ENCODE measurements at regions not wholly inside any gene's neighbourhood (a gene's known extent, or its start where the extent isn't known, plus 50 kb on each side); places are given as distances from the start of the nearest gene placed in this dataset.
"Not testable (repeated sequence)": the region's sequence is repeated elsewhere in the genome, so short reads cannot be mapped to it uniquely, and the experiment has no call there.

GRCh38 chr4:65998807-65999517 lies 328.7 kb upstream of the EPHA5 start:
- H3K36me3 ChIP-seq (replicated peaks in 1 of 2; ENCODE audit: control insufficient read depth in 1 of 2, insufficient read depth in 2 of 2, low read length in 1 of 2); H3F3A ChIP-seq (replicated peaks; ENCODE audit: insufficient read depth); H3K27me3 ChIP-seq (ENCODE audit: insufficient read depth); H3K4me1 ChIP-seq (ENCODE audit: control insufficient read depth in 1 of 2, insufficient read depth in 2 of 2, low read depth in 1 of 2, low read length in 1 of 2); CTCF ChIA-PET; H3K9me3 ChIP-seq; DNase-seq; H3K9me2 ChIP-seq; H3K9ac ChIP-seq; H3K79me2 ChIP-seq (ENCODE audit: insufficient read depth); POLR2A ChIA-PET; H4K20me1 ChIP-seq (ENCODE audit: insufficient read depth); H3K4me2 ChIP-seq; H2AFZ ChIP-seq (ENCODE audit: low read depth): not testable (repeated sequence)
- peak overlapping the region in 1 of 2 experiments; percentile 60; a peak in 2 of 4 replicates for H3K27ac ChIP-seq (ENCODE audit: low read depth in 2 of 2, low read length in 1 of 2)
- peak overlapping the region in 1 of 2 experiments; percentile 29; a peak in 2 of 4 replicates for H3K4me3 ChIP-seq (ENCODE audit: low read depth in 2 of 2, low read length in 1 of 2)
- 44% methylated on average over 24 of the region's 29 CpGs for WGBS (ENCODE audit: low lambda C conversion rate)

GRCh38 chr4:65983061-65983460 lies 312.8 kb upstream of the EPHA5 start:
- no peaks in the 10 kb centered on the region for H3K9me2 ChIP-seq
- DNase-seq: no peak
- no peak overlapping the region for H3K9ac ChIP-seq
- no peaks in the 10 kb centered on the region for H3K36me3 ChIP-seq (replicated peaks in 1 of 2; ENCODE audit: control insufficient read depth in 1 of 2, insufficient read depth in 2 of 2, low read length in 1 of 2)
- H3F3A ChIP-seq (replicated peaks; ENCODE audit: insufficient read depth): no peaks in the 10 kb centered on the region
- H3K27me3 ChIP-seq (ENCODE audit: insufficient read depth): no peaks in the 10 kb centered on the region
- no peak overlapping the region for H3K27ac ChIP-seq (ENCODE audit: low read depth in 2 of 2, low read length in 1 of 2)
- POLR2A ChIA-PET: no interaction called here
- no peak overlapping the region for H3K4me2 ChIP-seq
- H3K9me3 ChIP-seq: no peaks in the 10 kb centered on the region
- H3K4me3 ChIP-seq (ENCODE audit: low read depth in 2 of 2, low read length in 1 of 2): no peak overlapping the region
- no peaks in the 10 kb centered on the region for H4K20me1 ChIP-seq (ENCODE audit: insufficient read depth)
- H3K79me2 ChIP-seq (ENCODE audit: insufficient read depth): no peaks in the 10 kb centered on the region
- H2AFZ ChIP-seq (ENCODE audit: low read depth): no peak overlapping the region
- CTCF ChIA-PET: no interaction called here
- no peak for TF ChIP-seq GATA2 (CRISPR knock-in tag; IDR thresholded peaks at IDR 0.05)
- no peak for TF ChIP-seq GABPA (IDR thresholded peaks at IDR 0.05; ENCODE audit: low read depth)
- no peak for TF ChIP-seq TEAD4 (IDR thresholded peaks at IDR 0.05; ENCODE audit: borderline replicate concordance, insufficient read depth)
- TF ChIP-seq TAF1 (IDR thresholded peaks at IDR 0.05; ENCODE audit: borderline replicate concordance, low read depth, low read length): no peak
- TF ChIP-seq FOXM1 (IDR thresholded peaks at IDR 0.05; ENCODE audit: low read depth): no peak
- no peak for TF ChIP-seq ELF1 (IDR thresholded peaks at IDR 0.05)
- no peak for TF ChIP-seq YY1 (IDR thresholded peaks at IDR 0.05; ENCODE audit: low read depth)
- no peak for TF ChIP-seq RAD21 (IDR thresholded peaks at IDR 0.05; ENCODE audit: low read length)
- TF ChIP-seq IRF3 (IDR thresholded peaks at IDR 0.05; ENCODE audit: low read depth, low read length): no peak
- no peak for TF ChIP-seq SMC3 (IDR thresholded peaks at IDR 0.05; ENCODE audit: low read depth, low read length)
- no peak for TF ChIP-seq USF1 (IDR thresholded peaks at IDR 0.05; ENCODE audit: borderline replicate concordance, low read depth)
- no peak for TF ChIP-seq PBX3 (IDR thresholded peaks at IDR 0.05)
- no peak for TF ChIP-seq EZH2phosphoT487 (IDR thresholded peaks at IDR 0.05; ENCODE audit: borderline replicate concordance, low read depth)
- TF ChIP-seq USF2 (IDR thresholded peaks at IDR 0.05; ENCODE audit: borderline replicate concordance, low read depth, low read length): no peak
- TF ChIP-seq CTCF (IDR thresholded peaks at IDR 0.05): no peak
- no peak for TF ChIP-seq EP300 (IDR thresholded peaks at IDR 0.05; ENCODE audit: borderline replicate concordance in 1 of 2, low read depth in 1 of 2, low read length in 1 of 2)
- TF ChIP-seq FOXJ3 (CRISPR knock-in tag; IDR thresholded peaks at IDR 0.05): no peak
- TF ChIP-seq SIN3A (IDR thresholded peaks at IDR 0.05; ENCODE audit: borderline replicate concordance, low read depth, low read length): no peak
- no peak for TF ChIP-seq NFIC (IDR thresholded peaks at IDR 0.05; ENCODE audit: borderline replicate concordance)
- no peaks in the 10 kb centered on the region for H3K4me1 ChIP-seq (ENCODE audit: control insufficient read depth in 1 of 2, insufficient read depth in 2 of 2, low read depth in 1 of 2, low read length in 1 of 2)
- WGBS (ENCODE audit: low lambda C conversion rate): 25% methylated on average over 2 of the region's 2 CpGs

Measured in SK-N-SH (cell line).